ENCODE measurements at regions not wholly inside any gene's neighbourhood (a gene's known extent, or its start where the extent isn't known, plus 50 kb on each side); places are given as distances from the start of the nearest gene placed in this dataset.
"Not testable (repeated sequence)": the region's sequence is repeated elsewhere in the genome, so short reads cannot be mapped to it uniquely, and the experiment has no call there.

- not testable (repeated sequence) for TF ChIP-seq CTCF, POLR2A (IDR thresholded peaks at IDR 0.05)
Observed at GRCh38 chr1:148245443-148245842, 93.4 kb upstream of the NBPF11 start.

Measured in testis (tissue), 2 donors.